Activated CD4-positive, alpha-beta T cell treated with anti-CD3 and anti-CD28 coated beads for 36 hours (primary cell): ENCODE measurements at regions not wholly inside any gene's neighbourhood (a gene's known extent, or its start where the extent isn't known, plus 50 kb on each side); places are given as distances from the start of the nearest gene placed in this dataset.

Experiments used
- ATAC-seq: fragments of 200-7000 bp; cut with Tn5 transposase; one replicate; pipeline ENCODE4 v1.10.0; 2021; ENCODE audit warnings: mild to moderate bottlenecking, moderate library complexity
- CTCF ChIA-PET: fragments of 350-600 bp; sonication (Branson Sonifier 250); formaldehyde crosslinking; loops from one replicate; lab custom pipeline; 2021; ENCODE audit warnings: antibody characterized with exemption; lab: Charles Lee
- POLR2A ChIA-PET: fragments of 350-600 bp; sonication (Branson Sonifier 250); formaldehyde crosslinking; loops from one replicate; lab custom pipeline; 2021; ENCODE audit warnings: antibody characterized with exemption, inconsistent platforms; lab: Charles Lee
- DNase-seq: peaks from one replicate; pipeline ENCODE4 v3.0.0-alpha.2; 2020
- H3K27ac Mint-ChIP-seq: one replicate; pipeline ENCODE4 v1.8.0; 2021; ENCODE audit warnings: mixed read lengths
- H3K27me3 Mint-ChIP-seq: one replicate; pipeline ENCODE4 v1.8.0; 2021; ENCODE audit warnings: mixed read lengths
- H3K36me3 Mint-ChIP-seq: one replicate; pipeline ENCODE4 v1.8.0; 2021; ENCODE audit warnings: low read depth, mixed read lengths
- H3K4me1 Mint-ChIP-seq: one replicate; pipeline ENCODE4 v1.8.0; 2021; ENCODE audit warnings: mixed read lengths
- H3K4me3 Mint-ChIP-seq: one replicate; pipeline ENCODE4 v1.8.0; 2021; ENCODE audit warnings: mild to moderate bottlenecking, moderate library complexity, mixed read lengths
- H3K9me3 Mint-ChIP-seq: one replicate; pipeline ENCODE4 v1.8.0; 2021; ENCODE audit warnings: low read depth, mixed read lengths
- intact Hi-C, 2 experiments: fragments of 100-400 bp; cut with DNase I in 1 of 2; cut with micrococcal nuclease in 1 of 2; formaldehyde crosslinking; loops; one replicate each; pipeline versions ENCODE4 v1.14.2 to v1.15.1; 2022 to 2024; cut with DNase I, micrococcal nuclease

- no peak overlapping the region for H3K27ac Mint-ChIP-seq
- ChIA-PET POLR2A (no interaction called here), CTCF (no interaction called here)
- no peak overlapping the region for H3K4me3 Mint-ChIP-seq
- intact Hi-C loops: no loop called here
- peaks cover 4% of the 10 kb centered on the region for H3K27me3 Mint-ChIP-seq
- no peaks in the 10 kb centered on the region for H3K4me1 Mint-ChIP-seq
- H3K9me3 Mint-ChIP-seq: peaks cover 2% of the 10 kb centered on the region
- ATAC-seq (no peak), DNase-seq (no peak)
- H3K36me3 Mint-ChIP-seq: no peaks in the 10 kb centered on the region
These were observed 537.3 kb upstream of the PLXNA2 start for GRCh38 chr1:208781391-208782045.

GRCh38 chr1:208782186-208782585, 538.0 kb upstream of the PLXNA2 start:
- POLR2A ChIA-PET: no interaction called here
- Mint-ChIP-seq H3K36me3 (no peaks in the 10 kb centered on the region), H3K9me3 (peaks cover 2% of the 10 kb centered on the region), H3K27me3 (peaks cover 7% of the 10 kb centered on the region), H3K4me1 (no peaks in the 10 kb centered on the region), H3K27ac (no peak overlapping the region), H3K4me3 (no peak overlapping the region)
- ATAC-seq: no peak
- DNase-seq: no peak
- intact Hi-C loops: no loop called here
- CTCF ChIA-PET: no interaction called here

DNA sequence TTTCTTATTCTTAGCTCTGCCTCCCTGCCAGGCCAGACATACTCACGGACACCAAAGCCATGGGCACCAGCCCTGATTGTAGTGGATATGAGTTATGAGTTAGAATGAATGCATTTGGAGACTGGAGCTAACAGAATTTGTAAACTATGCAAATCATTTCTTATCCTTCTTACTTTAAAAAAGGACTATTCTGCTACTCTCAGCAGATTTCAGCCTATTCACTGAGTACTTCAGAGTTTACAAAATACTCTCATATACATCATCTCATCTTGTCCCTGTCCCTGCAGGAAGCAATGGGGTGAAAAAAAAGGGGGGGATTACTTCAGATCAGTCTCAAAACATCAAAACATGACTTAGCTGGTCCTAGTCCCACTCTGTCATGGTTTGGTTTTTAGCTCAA, 541.4 kb upstream of the PLXNA2 start:
- ATAC-seq: no peak
- ChIA-PET POLR2A (no interaction called here), CTCF (interaction anchor here (1.0 kb wide), 1 partner anchor 10 kb away, joined by 4 read pairs; no protein-coding TSS in a partner anchor)
- DNase-seq: no peak
- H3K9me3 Mint-ChIP-seq: peaks cover 2% of the 10 kb centered on the region
- H3K27ac Mint-ChIP-seq: no peak overlapping the region
- peaks cover 8% of the 10 kb centered on the region for H3K27me3 Mint-ChIP-seq
- intact Hi-C loops: no loop called here
- H3K36me3 Mint-ChIP-seq: no peaks in the 10 kb centered on the region
- H3K4me3 Mint-ChIP-seq: no peak overlapping the region
- H3K4me1 Mint-ChIP-seq: no peaks in the 10 kb centered on the region

DNA sequence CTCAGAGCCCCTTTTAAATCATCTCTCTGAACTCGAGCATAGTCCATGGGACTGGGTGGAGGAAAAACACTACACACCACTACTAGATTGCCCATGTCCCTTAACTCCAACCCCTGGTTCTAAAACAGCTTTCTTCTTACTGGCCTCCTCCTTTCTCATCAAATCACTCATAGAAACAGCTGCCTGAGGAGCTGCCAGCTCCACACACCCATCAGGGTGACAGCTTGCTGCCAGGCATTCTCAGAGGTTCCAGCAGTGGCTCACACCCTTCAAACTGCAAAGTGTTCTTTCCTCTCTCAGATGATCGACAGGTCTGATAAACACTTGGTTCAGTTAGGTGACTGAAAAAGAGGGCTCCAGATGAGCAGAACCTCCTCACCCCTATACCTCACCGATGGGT, 543.0 kb upstream of the PLXNA2 start:
- ChIA-PET CTCF (no interaction called here), POLR2A (no interaction called here)
- Mint-ChIP-seq H3K9me3 (peaks cover 2% of the 10 kb centered on the region), H3K4me1 (no peaks in the 10 kb centered on the region), H3K4me3 (no peak overlapping the region), H3K36me3 (no peaks in the 10 kb centered on the region), H3K27me3 (peaks cover 8% of the 10 kb centered on the region), H3K27ac (no peak overlapping the region)
- no peak for ATAC-seq
- intact Hi-C loops: no loop called here
- no peak for DNase-seq

GRCh38 chr1:208788013-208788540, 543.9 kb upstream of the PLXNA2 start:
- peaks cover 7% of the 10 kb centered on the region for H3K27me3 Mint-ChIP-seq
- CTCF ChIA-PET: interaction anchor here (0.7 kb wide), 1 partner anchor 65 kb away, joined by 3 read pairs; no protein-coding TSS in a partner anchor
- H3K27ac Mint-ChIP-seq: no peak overlapping the region
- H3K4me3 Mint-ChIP-seq: no peak overlapping the region
- H3K4me1 Mint-ChIP-seq: no peaks in the 10 kb centered on the region
- DNase-seq: no peak
- peaks cover 2% of the 10 kb centered on the region for H3K9me3 Mint-ChIP-seq
- POLR2A ChIA-PET: no interaction called here
- H3K36me3 Mint-ChIP-seq: no peaks in the 10 kb centered on the region
- intact Hi-C loops: no loop called here
- no peak for ATAC-seq

DNA sequence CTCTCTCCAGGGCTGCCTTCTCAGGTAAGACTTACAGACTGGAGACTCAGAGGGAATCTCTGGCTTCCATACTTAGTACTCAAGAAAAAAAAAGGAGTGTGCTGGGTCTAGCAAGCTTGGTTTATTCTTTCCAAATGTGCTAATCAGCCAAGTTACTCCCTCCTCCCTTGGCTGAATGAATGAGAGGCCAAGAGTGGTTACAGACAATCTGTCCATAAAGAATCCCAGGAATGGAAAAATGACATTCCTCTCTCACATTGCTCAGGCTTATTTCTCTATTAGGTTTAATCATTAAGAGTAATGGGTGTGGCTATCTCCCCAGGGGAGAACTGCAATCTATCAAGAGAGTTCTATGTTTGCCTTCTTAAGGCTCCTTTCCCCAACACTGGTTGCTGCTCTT, 547.3 kb upstream of the PLXNA2 start:
- no peaks in the 10 kb centered on the region for H3K9me3 Mint-ChIP-seq
- ChIA-PET POLR2A (no interaction called here), CTCF (no interaction called here)
- ATAC-seq: no peak
- no peak overlapping the region for H3K4me3 Mint-ChIP-seq
- H3K36me3 Mint-ChIP-seq: no peaks in the 10 kb centered on the region
- no peaks in the 10 kb centered on the region for H3K4me1 Mint-ChIP-seq
- intact Hi-C loops: no loop called here
- DNase-seq: no peak
- peaks cover 4% of the 10 kb centered on the region for H3K27me3 Mint-ChIP-seq
- H3K27ac Mint-ChIP-seq: no peak overlapping the region

DNA sequence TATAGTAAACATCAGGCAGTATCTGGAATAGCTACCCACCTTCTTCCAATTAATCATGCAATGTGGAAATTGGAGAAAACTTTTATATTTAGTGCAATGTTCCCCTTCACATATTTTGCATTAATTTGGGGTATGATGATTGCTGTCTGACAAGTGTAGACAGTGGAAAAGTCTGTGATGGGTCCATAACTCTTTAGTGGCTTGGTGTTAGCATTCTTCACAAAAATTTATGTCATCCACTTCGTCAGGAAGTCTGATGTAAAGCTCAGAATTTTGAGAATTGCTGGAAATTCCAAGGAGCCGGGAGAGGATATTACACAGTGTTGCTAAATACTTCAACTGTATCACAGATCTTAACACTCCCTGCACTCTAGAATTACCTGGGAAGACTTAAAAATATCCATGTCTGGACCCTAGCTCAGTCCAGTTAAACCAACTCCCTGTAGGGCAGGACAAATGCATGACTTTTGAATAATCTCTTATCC, 549.7 kb upstream of the PLXNA2 start:
- Mint-ChIP-seq H3K4me1 (no peaks in the 10 kb centered on the region), H3K27me3 (no peaks in the 10 kb centered on the region), H3K4me3 (no peak overlapping the region), H3K36me3 (no peaks in the 10 kb centered on the region), H3K27ac (no peak overlapping the region), H3K9me3 (no peaks in the 10 kb centered on the region)
- DNase-seq: no peak
- intact Hi-C loops: no loop called here
- POLR2A ChIA-PET: no interaction called here
- no peak for ATAC-seq
- CTCF ChIA-PET: no interaction called here

GRCh38 chr1:208799186-208799585, 555.0 kb upstream of the PLXNA2 start:
- H3K4me3 Mint-ChIP-seq: no peak overlapping the region
- H3K27me3 Mint-ChIP-seq: peaks cover 4% of the 10 kb centered on the region
- H3K4me1 Mint-ChIP-seq: no peaks in the 10 kb centered on the region
- no peaks in the 10 kb centered on the region for H3K36me3 Mint-ChIP-seq
- ATAC-seq: no peak
- no peak overlapping the region for H3K27ac Mint-ChIP-seq
- ChIA-PET CTCF (no interaction called here), POLR2A (no interaction called here)
- H3K9me3 Mint-ChIP-seq: no peaks in the 10 kb centered on the region
- DNase-seq: no peak
- intact Hi-C loops: no loop called here

GRCh38 chr1:208803011-208803811, 559.0 kb upstream of the PLXNA2 start:
- Mint-ChIP-seq H3K27me3 (peaks cover 9% of the 10 kb centered on the region), H3K4me3 (no peak overlapping the region), H3K27ac (no peak overlapping the region), H3K9me3 (peaks cover 5% of the 10 kb centered on the region), H3K4me1 (no peaks in the 10 kb centered on the region), H3K36me3 (no peaks in the 10 kb centered on the region)
- ChIA-PET POLR2A (no interaction called here), CTCF (interaction anchor here (0.6 kb wide), 1 partner anchor 35 kb away, joined by 5 read pairs; no protein-coding TSS in a partner anchor)
- ATAC-seq (no peak), DNase-seq (no peak)
- intact Hi-C loops: no loop called here

- ChIA-PET POLR2A (no interaction called here), CTCF (interaction anchor here (0.8 kb wide), 1 partner anchor 391 kb away, joined by 5 read pairs; no protein-coding TSS in a partner anchor)
- intact Hi-C loops: no loop called here
- ATAC-seq: no peak
- H3K4me1 Mint-ChIP-seq: no peaks in the 10 kb centered on the region
- no peak overlapping the region for H3K27ac Mint-ChIP-seq
- no peaks in the 10 kb centered on the region for H3K36me3 Mint-ChIP-seq
- no peak for DNase-seq
- peaks cover 7% of the 10 kb centered on the region for H3K27me3 Mint-ChIP-seq
- no peak overlapping the region for H3K4me3 Mint-ChIP-seq
- H3K9me3 Mint-ChIP-seq: peaks cover 5% of the 10 kb centered on the region
These were observed 563.4 kb upstream of the PLXNA2 start for GRCh38 chr1:208807446-208808127.

DNA sequence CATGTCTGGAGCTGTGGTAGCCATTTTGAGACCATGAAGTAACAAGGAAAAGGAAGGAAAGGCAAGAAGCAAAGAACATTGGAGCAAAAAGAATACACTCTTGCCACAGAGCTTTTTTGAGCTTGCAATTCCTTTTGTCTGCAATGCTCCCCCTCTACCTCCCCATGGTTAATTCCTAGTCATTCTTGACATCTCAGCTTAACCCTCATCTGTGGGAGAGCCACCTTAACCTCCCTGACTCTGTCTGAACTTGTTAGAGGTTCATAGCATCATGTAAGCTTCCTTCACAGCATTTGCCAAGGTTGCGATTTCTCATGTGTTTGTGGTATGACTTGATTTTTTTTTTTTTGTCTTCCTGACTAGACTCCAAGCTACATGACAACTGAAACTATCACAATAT, 564.1 kb upstream of the PLXNA2 start:
- intact Hi-C loops: no loop called here
- peaks cover 7% of the 10 kb centered on the region for H3K9me3 Mint-ChIP-seq
- H3K4me1 Mint-ChIP-seq: no peaks in the 10 kb centered on the region
- no peak for DNase-seq
- peaks cover 10% of the 10 kb centered on the region for H3K27me3 Mint-ChIP-seq
- ChIA-PET POLR2A (no interaction called here), CTCF (interaction anchor here (0.6 to 0.8 kb wide), 2 partner anchors 392 to 474 kb away, joined by 3 to 5 read pairs; no protein-coding TSS in a partner anchor)
- no peak overlapping the region for H3K4me3 Mint-ChIP-seq
- no peaks in the 10 kb centered on the region for H3K36me3 Mint-ChIP-seq
- no peak for ATAC-seq
- H3K27ac Mint-ChIP-seq: no peak overlapping the region
